H1 (cell line): ENCODE measurements at regions not wholly inside any gene's neighbourhood (a gene's known extent, or its start where the extent isn't known, plus 50 kb on each side); places are given as distances from the start of the nearest gene placed in this dataset.

Source experiments
- CTCF ChIA-PET: fragments of 300-600 bp; sonication (Branson Sonifier 250); formaldehyde crosslinking; loops from one replicate; lab custom pipeline; 2021; ENCODE audit not compliant: partially characterized antibody; lab: Charles Lee
- POLR2A ChIA-PET: fragments of 300-600 bp; sonication (Branson Sonifier 250); formaldehyde crosslinking; loops from one replicate; lab custom pipeline; 2021; ENCODE audit warnings: inconsistent platforms; ENCODE audit not compliant: partially characterized antibody; lab: Charles Lee
- DNase-seq, 2 experiments: peaks; one replicate each; pipeline versions ENCODE4 v3.0.0 to v3.0.0-alpha.2; 2010 to 2022; ENCODE audit warnings: low spot score in 2 of 2, low read depth in 1 of 2, mixed read lengths in 1 of 2
- FAIRE-seq: peaks from 2 replicates; lab custom pipeline; 2011; peaks lifted over from hg19 to GRCh38; lab: Jason Lieb, UNC
- H2AFZ ChIP-seq: 2 replicates; pipeline ENCODE4 v1.8.1; 2012; ENCODE audit warnings: low read length, inconsistent platforms
- H2AK5ac ChIP-seq: 2 replicates; pipeline ENCODE4 v1.6.1; 2013; ENCODE audit warnings: low read depth, low read length
- H2BK120ac ChIP-seq: replicated peaks from 2 replicates; pipeline ENCODE3; 2013; ENCODE audit warnings: low read depth, low read length, inconsistent platforms
- H2BK12ac ChIP-seq: 2 replicates; pipeline ENCODE4 v1.6.1; 2013; ENCODE audit warnings: low read depth, low read length
- H2BK15ac ChIP-seq: 2 replicates; pipeline ENCODE4 v1.6.1; 2013; ENCODE audit warnings: low read length
- H2BK20ac ChIP-seq: 2 replicates; pipeline ENCODE4 v1.6.1; 2013; ENCODE audit warnings: low read length
- H2BK5ac ChIP-seq: 2 replicates; pipeline ENCODE4 v1.6.1; 2013; ENCODE audit warnings: low read depth, low read length
- H3K14ac ChIP-seq: 2 replicates; pipeline ENCODE4 v1.6.1; 2013; ENCODE audit warnings: inconsistent platforms; ENCODE audit not compliant: insufficient read length
- H3K18ac ChIP-seq: 2 replicates; pipeline ENCODE4 v1.6.1; 2013; ENCODE audit warnings: low read length; ENCODE audit errors: extremely low read depth
- H3K23ac ChIP-seq: 2 replicates; pipeline ENCODE4 v1.6.1; 2013; ENCODE audit warnings: inconsistent platforms; ENCODE audit not compliant: insufficient read length
- H3K23me2 ChIP-seq: 2 replicates; pipeline ENCODE4 v1.6.1; 2013; ENCODE audit warnings: low read depth, low read length
- H3K27ac ChIP-seq: 2 replicates; pipeline ENCODE4 v1.6.1; 2011; ENCODE audit warnings: low read depth, low read length, inconsistent platforms
- H3K27me3 ChIP-seq, 4 experiments: replicated peaks in 1 of 4; 1 replicate in 1 of 4; 2 replicates in 3 of 4; pipeline versions ENCODE4 v1.6.1 to v1.8.1; 2011 to 2013; ENCODE audit warnings: low read length in 3 of 4, mild to moderate bottlenecking in 3 of 4, inconsistent platforms in 2 of 4, mixed read lengths in 2 of 4, moderate library complexity in 1 of 4; ENCODE audit not compliant: control insufficient read depth in 3 of 4, insufficient read depth in 3 of 4; ENCODE audit errors: extremely low read depth in 1 of 4
- H3K36me3 ChIP-seq, 4 experiments: 2 replicates each; pipeline versions ENCODE4 v1.6.1 to v1.8.1; 2011 to 2013; ENCODE audit warnings: mild to moderate bottlenecking in 4 of 4, low read length in 3 of 4, moderate library complexity in 2 of 4, control low read depth in 1 of 4, inconsistent platforms in 1 of 4; ENCODE audit not compliant: insufficient read depth in 4 of 4, control insufficient read depth in 2 of 4
- H3K4ac ChIP-seq: replicated peaks from 2 replicates; pipeline ENCODE3; 2013; ENCODE audit warnings: low read length, low read depth, mixed read lengths, inconsistent platforms; ENCODE audit not compliant: insufficient read length
- H3K4me1 ChIP-seq, 4 experiments: replicated peaks in 1 of 4; 1 replicate in 1 of 4; 2 replicates in 3 of 4; pipeline versions ENCODE4 v1.6.1 to v1.8.1; 2011 to 2013; ENCODE audit warnings: low read length in 3 of 4, inconsistent platforms in 2 of 4, mixed read lengths in 1 of 4; ENCODE audit not compliant: insufficient read depth in 4 of 4, control insufficient read depth in 3 of 4
- H3K4me2 ChIP-seq, 2 experiments: 2 replicates each; pipeline versions ENCODE4 v1.6.1 to v1.8.1; 2011 to 2013; ENCODE audit warnings: low read depth in 2 of 2, low read length in 2 of 2, control low read depth in 1 of 2, inconsistent platforms in 1 of 2, mild to moderate bottlenecking in 1 of 2; ENCODE audit not compliant: insufficient read depth in 1 of 2
- H3K4me3 ChIP-seq, 4 experiments: fragments of 200-600, 300-600 bp in 1 of 4; sonication (generic), shearing (Covaris generic), sonication (Bioruptor Twin) in 1 of 4; 2 replicates each; pipeline versions ENCODE4 v1.5.1 to v1.8.1; 2011 to 2016; ENCODE audit warnings: low read length in 4 of 4, low read depth in 3 of 4, control low read depth in 2 of 4, inconsistent platforms in 2 of 4, mild to moderate bottlenecking in 2 of 4, mixed read lengths in 1 of 4, moderate library complexity in 1 of 4; ENCODE audit not compliant: insufficient read depth in 2 of 4; ENCODE audit errors: extremely low read depth in 1 of 4
- H3K56ac ChIP-seq: replicated peaks from 2 replicates; pipeline ENCODE3; 2013; ENCODE audit warnings: low read depth, mild to moderate bottlenecking, mixed read lengths, low read length, inconsistent platforms; ENCODE audit not compliant: insufficient read length
- H3K79me1 ChIP-seq: 2 replicates; pipeline ENCODE4 v1.6.1; 2013; ENCODE audit warnings: low read depth, low read length, control low read depth
- H3K79me2 ChIP-seq, 2 experiments: 2 replicates each; pipeline versions ENCODE4 v1.6.1 to v1.8.1; 2012 to 2013; ENCODE audit warnings: low read length in 2 of 2, mild to moderate bottlenecking in 2 of 2, inconsistent platforms in 1 of 2; ENCODE audit not compliant: insufficient read depth in 2 of 2, control insufficient read depth in 1 of 2
- H3K9ac ChIP-seq, 4 experiments: replicated peaks in 1 of 4; 1 replicate in 1 of 4; 2 replicates in 3 of 4; pipeline versions ENCODE4 v1.6.1 to v1.8.1; 2011 to 2013; ENCODE audit warnings: low read depth in 3 of 4, low read length in 3 of 4, control low read depth in 2 of 4, mild to moderate bottlenecking in 2 of 4, moderate library complexity in 2 of 4, inconsistent platforms in 1 of 4; ENCODE audit errors: extremely low read depth in 1 of 4
- H3K9me3 ChIP-seq, 2 experiments: 2 replicates each; pipeline versions ENCODE4 v1.6.1 to v1.8.1; 2012 to 2013; ENCODE audit warnings: mild to moderate bottlenecking in 2 of 2, moderate library complexity in 2 of 2, control low read depth in 1 of 2, inconsistent platforms in 1 of 2, low read depth in 1 of 2, low read length in 1 of 2, mixed read lengths in 1 of 2; ENCODE audit not compliant: insufficient read depth in 2 of 2
- H4K20me1 ChIP-seq, 2 experiments: replicated peaks in 1 of 2; 2 replicates each; pipeline versions ENCODE3 to v1.8.1; 2011 to 2013; ENCODE audit warnings: inconsistent platforms in 2 of 2, low read length in 2 of 2, mild to moderate bottlenecking in 1 of 2; ENCODE audit not compliant: insufficient read depth in 2 of 2, control insufficient read depth in 1 of 2
- H4K5ac ChIP-seq: 2 replicates; pipeline ENCODE4 v1.6.1; 2013; ENCODE audit warnings: low read length, low read depth, mixed read lengths, inconsistent platforms; ENCODE audit not compliant: insufficient read length
- H4K8ac ChIP-seq: 2 replicates; pipeline ENCODE4 v1.8.0; 2013; ENCODE audit warnings: mild to moderate bottlenecking, moderate library complexity, low read length, inconsistent platforms; ENCODE audit not compliant: insufficient read depth; ENCODE audit errors: extremely low read depth
- H4K91ac ChIP-seq: replicated peaks from 2 replicates; pipeline ENCODE3; 2013; ENCODE audit warnings: low read length, mixed read lengths, inconsistent platforms; ENCODE audit not compliant: insufficient read length
- CREB1 ChIP-seq: IDR thresholded peaks from 2 replicates; pipeline ENCODE4 v1.6.1; 2012; ENCODE audit warnings: inconsistent platforms
- EZH2 ChIP-seq: fragments of 200-600 bp; sonication (generic); IDR thresholded peaks from 2 replicates; pipeline ENCODE4 v1.7.1; 2012; ENCODE audit warnings: low read depth, mild to moderate bottlenecking, moderate library complexity, low read length, inconsistent platforms; ENCODE audit not compliant: severe bottlenecking
- PHF8 ChIP-seq: fragments of 200-600 bp; sonication (generic); conservative IDR thresholded peaks from 2 replicates; pipeline ENCODE4 v1.7.1; 2012; ENCODE audit warnings: low read depth, mild to moderate bottlenecking, inconsistent platforms, low read length, moderate library complexity
- RBBP5 ChIP-seq: IDR thresholded peaks from 2 replicates; pipeline ENCODE4 v1.7.1; 2012; ENCODE audit warnings: low read depth, mild to moderate bottlenecking, inconsistent platforms, low read length, moderate library complexity, borderline replicate concordance
- RFX5 ChIP-seq: IDR thresholded peaks from 2 replicates; pipeline ENCODE4 v1.6.1; 2011; ENCODE audit warnings: low read depth, low read length, improper control_type of control experiment, borderline replicate concordance
- SIX5 ChIP-seq: IDR thresholded peaks from 2 replicates; pipeline ENCODE4 v1.6.1; 2011; ENCODE audit warnings: mild to moderate bottlenecking, low read depth, low read length
- YY1 ChIP-seq: IDR thresholded peaks from 2 replicates; pipeline ENCODE4 v1.6.1; 2011; ENCODE audit warnings: low read depth, mild to moderate bottlenecking, low read length
- WGBS, 2 experiments: shearing (Covaris generic) in 1 of 2; methylation state at CpG; one replicate each; pipeline versions ENCODE4 v1.1.6 to v1.1.7; 2013 to 2015; ENCODE audit warnings: low lambda C conversion rate in 2 of 2, mixed read lengths in 2 of 2, inconsistent platforms in 1 of 2, low coverage in 1 of 2, missing lambda C conversion rate in 1 of 2; ENCODE audit not compliant: insufficient replicate concordance in 2 of 2, insufficient coverage in 1 of 2, insufficient read length in 1 of 2; ENCODE audit errors: extremely low coverage in 1 of 2, missing lambda C conversion rate in 1 of 2; 5-methylcytosine and 5-hydroxymethylcytosine counted together

GRCh38 chr10:128713874-128714570, 587.8 kb upstream of the MKI67 start:
- H4K8ac ChIP-seq: no peak overlapping the region
- no peak overlapping the region for H3K23ac ChIP-seq
- FAIRE-seq (no peak), DNase-seq (no peak)
- CTCF ChIA-PET: interaction anchor here (1.4 to 1.9 kb wide), 3 partner anchors 11 to 54 kb away, joined by 3 to 9 read pairs (median 3); no protein-coding TSS in a partner anchor
- no peak overlapping the region for H3K27ac ChIP-seq
- H3K23me2 ChIP-seq: no peaks in the 10 kb centered on the region
- H3K14ac ChIP-seq: no peak overlapping the region
- H3K9ac ChIP-seq: no peak overlapping the region
- no peak overlapping the region for H2BK12ac ChIP-seq
- H2BK15ac ChIP-seq: no peak overlapping the region
- POLR2A ChIA-PET: no interaction called here
- no peak overlapping the region for H3K4me2 ChIP-seq
- H3K4me3 ChIP-seq: no peak overlapping the region
- no peaks in the 10 kb centered on the region for H4K20me1 ChIP-seq
- no peaks in the 10 kb centered on the region for H3K9me3 ChIP-seq
- H4K91ac ChIP-seq: no peak overlapping the region
- no peaks in the 10 kb centered on the region for H3K27me3 ChIP-seq
- no peak overlapping the region for H2BK5ac ChIP-seq
- H3K18ac ChIP-seq: no peak overlapping the region
- no peak overlapping the region for H2AK5ac ChIP-seq
- no peaks in the 10 kb centered on the region for H3K79me2 ChIP-seq
- H4K5ac ChIP-seq: no peak overlapping the region
- H3K79me1 ChIP-seq: no peaks in the 10 kb centered on the region
- WGBS, 2 experiments: 92% methylated on average over 6 of the region's 6 CpGs; no CpG with 5 or more reads in 1 of the 2 experiments
- H3K56ac ChIP-seq: no peak overlapping the region
- H3K4me1 ChIP-seq: peaks cover 0 to 6% (median 0%) of the 10 kb centered on the region in 4 experiments; a peak in 3 of 7 replicates
- no peak overlapping the region for H2AFZ ChIP-seq
- H3K4ac ChIP-seq: no peak overlapping the region
- H3K36me3 ChIP-seq: no peaks in the 10 kb centered on the region
- no peak for TF ChIP-seq SIX5
- TF ChIP-seq CREB1: no peak
- TF ChIP-seq RFX5: no peak
- no peak for TF ChIP-seq YY1
- no peak for TF ChIP-seq EZH2
- no peak for TF ChIP-seq PHF8
- no peak for TF ChIP-seq RBBP5
- H2BK120ac ChIP-seq: no peak overlapping the region
- H2BK20ac ChIP-seq: no peak overlapping the region
